GM23248 (cell line): ENCODE measurements at regions not wholly inside any gene's neighbourhood (a gene's known extent, or its start where the extent isn't known, plus 50 kb on each side); places are given as distances from the start of the nearest gene placed in this dataset.
"Not testable (repeated sequence)": the region's sequence is repeated elsewhere in the genome, so short reads cannot be mapped to it uniquely, and the experiment has no call there.

ENCODE experiments used
- DNase-seq: peaks from one replicate; pipeline ENCODE4 v3.0.0-alpha.2; 2015
- H2AFZ ChIP-seq: fragments of 200-600 bp; sonication (generic); 2 replicates; pipeline ENCODE4 v1.6.1; 2016; ENCODE audit warnings: antibody characterized with exemption
- H3F3A ChIP-seq: fragments of 200-600 bp; sonication (generic); 2 replicates; pipeline ENCODE4 v1.6.1; 2016; ENCODE audit warnings: mild to moderate bottlenecking, antibody characterized with exemption, mixed run types; ENCODE audit not compliant: insufficient read depth
- H3K27ac ChIP-seq: fragments of 200-600 bp; sonication (generic); 2 replicates; pipeline ENCODE4 v1.5.1; 2016; ENCODE audit warnings: mild to moderate bottlenecking
- H3K27me3 ChIP-seq: fragments of 200-600 bp; sonication (generic); replicated peaks from 2 replicates; pipeline ENCODE4 v1.6.1; 2016; ENCODE audit warnings: mild to moderate bottlenecking; ENCODE audit not compliant: insufficient read depth
- H3K36me3 ChIP-seq: fragments of 200-600 bp; sonication (generic); 2 replicates; pipeline ENCODE4 v1.6.1; 2016; ENCODE audit warnings: low read depth, mild to moderate bottlenecking
- H3K4me1 ChIP-seq: fragments of 200-600 bp; sonication (generic); 2 replicates; pipeline ENCODE4 v1.6.1; 2016; ENCODE audit warnings: mild to moderate bottlenecking; ENCODE audit not compliant: insufficient read depth
- H3K4me2 ChIP-seq: fragments of 200-600 bp; sonication (generic); one replicate; pipeline ENCODE4 v1.6.1; 2016; ENCODE audit warnings: mild to moderate bottlenecking; ENCODE audit not compliant: unreplicated experiment
- H3K4me3 ChIP-seq: fragments of 200-600 bp; sonication (generic); 2 replicates; pipeline ENCODE4 v1.5.1; 2016; ENCODE audit warnings: mild to moderate bottlenecking
- H3K79me2 ChIP-seq: fragments of 200-600 bp; sonication (generic); 2 replicates; pipeline ENCODE4 v1.6.1; 2016; ENCODE audit warnings: mild to moderate bottlenecking; ENCODE audit not compliant: insufficient read depth
- H3K9ac ChIP-seq: fragments of 200-600 bp; sonication (generic); 2 replicates; pipeline ENCODE4 v1.6.1; 2016; ENCODE audit warnings: mild to moderate bottlenecking
- H3K9me2 ChIP-seq: fragments of 200-600 bp; sonication (generic); 2 replicates; pipeline ENCODE4 v1.6.1; 2016; ENCODE audit warnings: mixed run types, mild to moderate bottlenecking, moderate library complexity; ENCODE audit not compliant: insufficient read depth
- H3K9me3 ChIP-seq: fragments of 200-600 bp; sonication (generic); one replicate; pipeline ENCODE4 v1.6.1; 2017; ENCODE audit warnings: low read depth
- H4K20me1 ChIP-seq: fragments of 200-600 bp; sonication (generic); 2 replicates; pipeline ENCODE4 v1.6.0; 2016; ENCODE audit not compliant: insufficient read depth
- EZH2 ChIP-seq: fragments of 200-600 bp; sonication (generic); IDR thresholded peaks from 2 replicates; pipeline ENCODE4 v1.6.1; 2018; ENCODE audit warnings: antibody characterized with exemption, mild to moderate bottlenecking; ENCODE audit not compliant: insufficient read depth, poor library complexity, severe bottlenecking
- EZH2phosphoT487 ChIP-seq: fragments of 200-600 bp; sonication (generic); IDR thresholded peaks from 2 replicates; pipeline ENCODE4 v1.6.1; 2018; ENCODE audit warnings: antibody characterized with exemption, moderate library complexity, mild to moderate bottlenecking, low read depth; ENCODE audit not compliant: insufficient read depth
- whole genome bisulfite sequencing, 2 experiments: methylation state at CpG; one replicate each; pipeline ENCODE4 v1.1.6; 2015 to 2017; ENCODE audit warnings: low lambda C conversion rate in 2 of 2, low coverage in 1 of 2; ENCODE audit errors: missing lambda C conversion rate in 2 of 2; 5-methylcytosine and 5-hydroxymethylcytosine counted together
- in situ Hi-C: fragments of 300-500 bp; cut with MboI; formaldehyde crosslinking; loops from 2 replicates; pipeline ENCODE4 v1.15.0; 2020

DNA sequence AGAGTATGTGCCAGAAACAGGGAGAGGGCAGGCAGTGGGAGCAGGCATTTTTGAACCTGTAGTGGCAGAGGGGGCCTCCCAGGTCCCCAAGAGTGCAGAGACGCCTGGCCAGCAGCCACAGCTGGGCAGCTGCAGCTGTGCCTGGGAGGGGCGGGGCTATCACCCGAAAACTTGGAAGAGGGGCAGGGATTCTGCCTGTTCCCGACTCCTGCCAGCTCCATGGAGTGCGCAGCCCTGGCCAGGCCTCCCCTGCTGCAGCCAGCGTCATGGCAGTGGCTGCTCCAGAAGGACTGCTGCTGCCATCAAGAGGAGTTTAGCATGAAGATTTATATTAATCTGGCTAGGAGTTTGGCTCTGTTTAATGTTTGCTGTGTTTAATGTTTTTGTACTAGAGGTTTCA lies 532.1 kb upstream of the PITX2 start:
- TF ChIP-seq EZH2phosphoT487 (no peak), EZH2 (no peak)
- Histone ChIP-seq H3K4me3 (no peak overlapping the region), H3K9me3 (no peaks in the 10 kb centered on the region), H3K9ac (no peak overlapping the region), H3K27ac (no peak overlapping the region), H3F3A (no peaks in the 10 kb centered on the region), H3K79me2 (no peaks in the 10 kb centered on the region), H3K36me3 (no peaks in the 10 kb centered on the region), H2AFZ (no peak overlapping the region), H3K4me1 (no peaks in the 10 kb centered on the region), H3K4me2 (no peak overlapping the region), H4K20me1 (no peaks in the 10 kb centered on the region), H3K9me2 (no peaks in the 10 kb centered on the region), H3K27me3 (no peaks in the 10 kb centered on the region)
- no peak for DNase-seq
- in situ Hi-C loops, result no loop called here
- 10 to 23% methylated on average over 6 of the region's 6 CpGs for WGBS, 2 experiments

DNA sequence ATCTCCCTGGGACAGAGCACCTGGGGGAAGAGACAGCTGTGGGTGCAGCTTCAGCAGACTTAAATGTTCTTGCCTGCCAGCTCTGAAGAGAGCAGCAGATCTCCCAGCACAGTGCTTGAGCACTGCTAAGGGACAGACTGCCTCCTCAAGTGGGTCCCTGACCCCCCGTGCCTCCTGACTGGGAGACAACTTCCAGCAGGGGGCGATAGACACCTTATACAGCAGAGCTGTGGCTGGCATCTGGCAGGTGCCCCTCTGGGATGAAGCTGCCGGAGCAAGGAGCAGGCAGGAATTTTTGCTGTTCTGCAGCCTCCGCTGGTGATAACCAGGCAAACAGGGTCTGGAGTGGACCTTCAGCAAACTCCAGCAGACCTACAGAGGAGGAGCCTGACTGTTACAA lies 541.7 kb upstream of the PITX2 start:
- 42 to 54% methylated on average over 4 of the region's 4 CpGs for WGBS, 2 experiments
- H3K4me3 ChIP-seq, H3K36me3 ChIP-seq, H2AFZ ChIP-seq, H3K9ac ChIP-seq, H3K27me3 ChIP-seq, DNase-seq, H3K79me2 ChIP-seq, H3F3A ChIP-seq, H3K4me1 ChIP-seq, H3K9me2 ChIP-seq, H3K27ac ChIP-seq, H3K9me3 ChIP-seq, H4K20me1 ChIP-seq, in situ Hi-C loops, H3K4me2 ChIP-seq: not testable (repeated sequence)

DNA sequence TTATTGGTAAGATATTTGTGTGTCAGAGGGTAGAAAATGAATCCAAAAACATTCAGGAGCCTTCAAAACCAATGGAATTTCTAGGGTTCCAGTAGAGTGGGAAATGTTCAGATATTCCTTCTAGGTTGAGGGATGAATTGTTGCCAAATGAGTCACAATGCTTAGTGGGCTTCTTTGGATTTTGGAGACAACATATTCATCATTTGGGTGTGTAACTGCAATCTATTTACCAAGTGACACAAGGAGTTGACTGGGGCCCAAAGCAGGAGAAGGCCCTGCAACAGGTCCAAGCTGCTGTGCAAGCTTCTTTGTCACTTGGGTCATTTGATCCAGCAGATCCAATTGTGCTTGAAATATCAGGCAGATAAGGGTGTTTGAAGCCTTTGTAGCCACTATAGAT lies 551.5 kb upstream of the PITX2 start:
- H3K4me2 ChIP-seq, result no peak overlapping the region
- in situ Hi-C loops, result no loop called here
- no peak overlapping the region for H2AFZ ChIP-seq
- peak; percentile 26 for DNase-seq
- no peak for TF ChIP-seq EZH2phosphoT487
- TF ChIP-seq EZH2, result no peak
- no peak overlapping the region for H3K9ac ChIP-seq
- peaks cover 15% of the 10 kb centered on the region for H3F3A ChIP-seq
- no peaks in the 10 kb centered on the region for H3K36me3 ChIP-seq
- no peak overlapping the region for H3K27ac ChIP-seq
- no peaks in the 10 kb centered on the region for H3K9me2 ChIP-seq
- H3K79me2 ChIP-seq, result no peaks in the 10 kb centered on the region
- H3K4me3 ChIP-seq, result no peak overlapping the region
- H3K4me1 ChIP-seq, result no peaks in the 10 kb centered on the region
- no peaks in the 10 kb centered on the region for H3K27me3 ChIP-seq
- no peaks in the 10 kb centered on the region for H3K9me3 ChIP-seq
- H4K20me1 ChIP-seq, result no peaks in the 10 kb centered on the region

- Histone ChIP-seq H3K4me2 (no peak overlapping the region), H3K27me3 (no peaks in the 10 kb centered on the region), H3F3A (peaks cover 15% of the 10 kb centered on the region), H3K9me2 (no peaks in the 10 kb centered on the region), H3K27ac (no peak overlapping the region), H3K36me3 (no peaks in the 10 kb centered on the region), H3K79me2 (no peaks in the 10 kb centered on the region), H2AFZ (no peak overlapping the region), H4K20me1 (no peaks in the 10 kb centered on the region), H3K9me3 (no peaks in the 10 kb centered on the region), H3K4me3 (no peak overlapping the region), H3K4me1 (no peaks in the 10 kb centered on the region), H3K9ac (no peak overlapping the region)
- no peak for DNase-seq
- TF ChIP-seq EZH2phosphoT487 (no peak), EZH2 (no peak)
- in situ Hi-C loops, result no loop called here
These were observed 555.4 kb upstream of the PITX2 start for GRCh38 chr4:111178231-111178630.

GRCh38 chr4:111187108-111187507 lies 564.2 kb upstream of the PITX2 start:
- no peaks in the 10 kb centered on the region for H3K27me3 ChIP-seq
- no peak overlapping the region for H3K4me2 ChIP-seq
- H3K4me1 ChIP-seq, result no peaks in the 10 kb centered on the region
- WGBS, 2 experiments, result 77 to 92% methylated on average over 2 of the region's 2 CpGs
- no peak overlapping the region for H3K9ac ChIP-seq
- TF ChIP-seq EZH2phosphoT487 (no peak), EZH2 (no peak)
- in situ Hi-C loops, result no loop called here
- no peaks in the 10 kb centered on the region for H3K9me3 ChIP-seq
- no peaks in the 10 kb centered on the region for H3K36me3 ChIP-seq
- H3K79me2 ChIP-seq, result no peaks in the 10 kb centered on the region
- H3F3A ChIP-seq, result no peaks in the 10 kb centered on the region
- H2AFZ ChIP-seq, result no peak overlapping the region
- H3K27ac ChIP-seq, result no peak overlapping the region
- no peaks in the 10 kb centered on the region for H4K20me1 ChIP-seq
- no peak overlapping the region for H3K4me3 ChIP-seq
- no peak for DNase-seq
- no peaks in the 10 kb centered on the region for H3K9me2 ChIP-seq
